Peyer's patch (tissue), 4 donors: ENCODE measurements at regions not wholly inside any gene's neighbourhood (a gene's known extent, or its start where the extent isn't known, plus 50 kb on each side); places are given as distances from the start of the nearest gene placed in this dataset.

Source experiments
- DNase-seq, 3 donors: peaks; one replicate each; pipeline ENCODE4 v3.0.0-alpha.2; 2017 to 2019
- H3K27ac ChIP-seq, 4 donors: fragments of 200-600 bp; sonication (generic); one replicate each; pipeline ENCODE4 v1.5.1; 2016 to 2019
- H3K27me3 ChIP-seq, 2 donors: fragments of 200-600 bp; sonication (generic); one replicate each; pipeline ENCODE4 v1.5.1; 2019
- H3K36me3 ChIP-seq, 3 donors: fragments of 200-600 bp; sonication (generic); one replicate each; pipeline ENCODE4 v1.5.1; 2016 to 2019
- H3K4me1 ChIP-seq, 4 donors: fragments of 200-600 bp; sonication (generic); one replicate each; pipeline ENCODE4 v1.5.1; 2016 to 2019
- H3K4me3 ChIP-seq, 4 donors: fragments of 200-600 bp; sonication (generic); 1 replicate in 3 of 4; 2 replicates in 1 of 4; pipeline ENCODE4 v1.5.1; 2016 to 2019; ENCODE audit warnings: mild to moderate bottlenecking in 1 of 4
- H3K9me3 ChIP-seq, 4 donors: fragments of 200-600 bp; sonication (generic); one replicate each; pipeline ENCODE4 v1.5.1; 2016 to 2019; ENCODE audit warnings: mild to moderate bottlenecking in 1 of 4
- CTCF ChIP-seq, 6 experiments: fragments of 450-650 bp in 4 of 6; fragments of 200-600 bp in 2 of 6; sonication (generic) in 1 of 6; IDR thresholded peaks; one replicate each; pipeline ENCODE4 v1.5.1; 2017 to 2019; ENCODE audit warnings: antibody characterized with exemption in 6 of 6, mild to moderate bottlenecking in 3 of 6, moderate library complexity in 1 of 6
- POLR2A ChIP-seq, 2 donors: fragments of 450-650 bp; IDR thresholded peaks; one replicate each; pipeline ENCODE4 v1.5.1; 2017; ENCODE audit warnings: antibody characterized with exemption in 2 of 2, mild to moderate bottlenecking in 2 of 2, moderate library complexity in 2 of 2

GRCh38 chr4:81356621-81357020, 115.1 kb downstream of the RASGEF1B start:
- no peak overlapping the region for H3K27ac ChIP-seq
- H3K9me3 ChIP-seq, result no peaks in the 10 kb centered on the region
- no peaks in the 10 kb centered on the region for H3K36me3 ChIP-seq
- H3K4me1 ChIP-seq, result no peaks in the 10 kb centered on the region
- H3K4me3 ChIP-seq, result no peak overlapping the region
- no peaks in the 10 kb centered on the region for H3K27me3 ChIP-seq
- TF ChIP-seq CTCF (IDR thresholded peaks at IDR 0.05) (no peak), POLR2A (IDR thresholded peaks at IDR 0.05) (no peak)
- no peak for DNase-seq

GRCh38 chr4:81355136-81355535, 116.6 kb downstream of the RASGEF1B start:
- Histone ChIP-seq H3K27ac (no peak overlapping the region), H3K9me3 (no peaks in the 10 kb centered on the region), H3K27me3 (no peaks in the 10 kb centered on the region), H3K4me1 (no peaks in the 10 kb centered on the region), H3K36me3 (no peaks in the 10 kb centered on the region), H3K4me3 (no peak overlapping the region)
- DNase-seq, result no peak
- TF ChIP-seq CTCF (IDR thresholded peaks at IDR 0.05), result no peak
- no peak for TF ChIP-seq POLR2A (IDR thresholded peaks at IDR 0.05)

- H3K27me3 ChIP-seq, result no peaks in the 10 kb centered on the region
- H3K27ac ChIP-seq, result no peak overlapping the region
- H3K4me1 ChIP-seq, result no peaks in the 10 kb centered on the region
- H3K9me3 ChIP-seq, result no peaks in the 10 kb centered on the region
- TF ChIP-seq POLR2A (IDR thresholded peaks at IDR 0.05) (no peak), CTCF (IDR thresholded peaks at IDR 0.05) (no peak)
- DNase-seq, result no peak
- no peak overlapping the region for H3K4me3 ChIP-seq
- no peaks in the 10 kb centered on the region for H3K36me3 ChIP-seq
These were observed 117.8 kb downstream of the RASGEF1B start for GRCh38 chr4:81353861-81354260.

- Histone ChIP-seq H3K4me1 (peaks cover 0 to 9% (median 0%) of the 10 kb centered on the region in 4 donors), H3K36me3 (no peaks in the 10 kb centered on the region), H3K27me3 (no peaks in the 10 kb centered on the region), H3K4me3 (no peak overlapping the region), H3K9me3 (no peaks in the 10 kb centered on the region), H3K27ac (no peak overlapping the region)
- DNase-seq, result no peak
- TF ChIP-seq POLR2A (IDR thresholded peaks at IDR 0.05), result no peak
- TF ChIP-seq CTCF (IDR thresholded peaks at IDR 0.05), result no peak
These were observed 119.3 kb downstream of the RASGEF1B start for GRCh38 chr4:81352446-81352835.

GRCh38 chr4:81351654-81352445, 119.9 kb downstream of the RASGEF1B start:
- H3K9me3 ChIP-seq, result no peaks in the 10 kb centered on the region

More at GRCh38 chr4:81351654-81352445, 119.9 kb downstream of the RASGEF1B start:
- no peaks in the 10 kb centered on the region for H3K27me3 ChIP-seq
- no peaks in the 10 kb centered on the region for H3K36me3 ChIP-seq
- no peak overlapping the region for H3K4me3 ChIP-seq
- H3K4me1 ChIP-seq, result peaks cover 0 to 9% (median 0%) of the 10 kb centered on the region in 4 donors
- H3K27ac ChIP-seq, result no peak overlapping the region
- peak; percentile 37 to 89 (median 67) for DNase-seq
- TF ChIP-seq CTCF (IDR thresholded peaks at IDR 0.05), result peak; percentile 49 to 88 (median 84)
- TF ChIP-seq POLR2A (IDR thresholded peaks at IDR 0.05), result no peak
